Fibroblast of villous mesenchyme (primary cell): ENCODE measurements at regions not wholly inside any gene's neighbourhood (a gene's known extent, or its start where the extent isn't known, plus 50 kb on each side); places are given as distances from the start of the nearest gene placed in this dataset.

Source experiments
- DNase-seq: peaks from one replicate; pipeline ENCODE4 v3.0.0-alpha.2; 2010; ENCODE audit warnings: low read depth
- H3K4me3 ChIP-seq: 2 replicates; pipeline ENCODE4 v1.5.1; 2011; ENCODE audit warnings: low read depth, mild to moderate bottlenecking, low read length
- TF ChIP-seq, protein P1 (sequence below): IDR thresholded peaks from 2 replicates; pipeline ENCODE4 v1.5.1; 2012; ENCODE audit warnings: low read depth, mild to moderate bottlenecking, low read length; ENCODE audit not compliant: insufficient read depth

DNA sequence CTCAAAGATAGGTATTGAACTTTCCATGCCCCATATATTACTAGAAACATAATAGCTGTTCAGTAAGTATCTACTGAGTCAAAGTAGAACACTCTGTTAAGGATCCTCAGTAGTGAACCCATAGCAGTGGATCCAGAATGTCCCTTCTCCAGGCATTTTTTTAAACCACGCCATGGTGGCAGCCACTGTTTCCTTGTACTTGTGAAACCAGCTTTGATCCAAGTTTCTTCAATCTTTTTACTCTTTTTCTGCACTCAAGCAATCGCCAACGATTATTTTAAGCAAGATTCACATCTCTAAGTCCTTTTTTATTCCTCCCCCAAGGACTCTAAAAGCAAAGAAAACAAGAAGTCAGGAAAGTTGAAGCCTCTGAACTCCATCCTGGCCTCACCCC is 291.2 kb upstream of the SLC14A2 start:
- no peak for DNase-seq
- TF ChIP-seq, protein P1, sequence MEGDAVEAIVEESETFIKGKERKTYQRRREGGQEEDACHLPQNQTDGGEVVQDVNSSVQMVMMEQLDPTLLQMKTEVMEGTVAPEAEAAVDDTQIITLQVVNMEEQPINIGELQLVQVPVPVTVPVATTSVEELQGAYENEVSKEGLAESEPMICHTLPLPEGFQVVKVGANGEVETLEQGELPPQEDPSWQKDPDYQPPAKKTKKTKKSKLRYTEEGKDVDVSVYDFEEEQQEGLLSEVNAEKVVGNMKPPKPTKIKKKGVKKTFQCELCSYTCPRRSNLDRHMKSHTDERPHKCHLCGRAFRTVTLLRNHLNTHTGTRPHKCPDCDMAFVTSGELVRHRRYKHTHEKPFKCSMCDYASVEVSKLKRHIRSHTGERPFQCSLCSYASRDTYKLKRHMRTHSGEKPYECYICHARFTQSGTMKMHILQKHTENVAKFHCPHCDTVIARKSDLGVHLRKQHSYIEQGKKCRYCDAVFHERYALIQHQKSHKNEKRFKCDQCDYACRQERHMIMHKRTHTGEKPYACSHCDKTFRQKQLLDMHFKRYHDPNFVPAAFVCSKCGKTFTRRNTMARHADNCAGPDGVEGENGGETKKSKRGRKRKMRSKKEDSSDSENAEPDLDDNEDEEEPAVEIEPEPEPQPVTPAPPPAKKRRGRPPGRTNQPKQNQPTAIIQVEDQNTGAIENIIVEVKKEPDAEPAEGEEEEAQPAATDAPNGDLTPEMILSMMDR: no peak
- no peak overlapping the region for H3K4me3 ChIP-seq

DNA sequence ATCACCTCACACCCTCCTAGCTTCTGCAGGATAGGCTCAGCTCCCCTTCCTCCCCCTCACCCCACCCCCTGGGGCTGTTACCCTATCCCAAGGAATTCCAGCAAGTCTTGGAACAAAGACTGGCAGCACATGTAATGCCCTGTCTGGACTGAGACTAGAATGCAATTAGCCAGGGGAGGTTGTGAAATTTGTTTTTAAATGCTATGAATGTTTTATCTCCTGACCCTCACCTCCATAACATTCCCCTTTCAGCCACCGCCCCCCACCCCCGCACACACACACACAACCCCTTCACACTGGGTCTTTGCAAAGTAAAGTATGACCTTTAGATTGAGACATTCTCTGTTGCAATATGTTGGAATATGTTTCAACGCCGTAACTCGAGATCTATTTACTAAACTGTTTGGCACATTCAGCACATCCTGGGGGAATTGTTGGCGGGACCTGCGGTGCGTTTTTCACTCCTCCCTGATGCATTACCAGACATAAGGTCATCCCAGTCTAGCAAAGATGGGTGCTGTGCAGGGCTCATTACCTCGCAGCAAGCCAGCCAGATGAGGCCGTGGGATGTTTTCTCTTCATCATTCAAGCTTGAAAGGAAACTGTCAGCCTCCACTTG is 290.7 kb upstream of the SLC14A2 start:
- TF ChIP-seq, protein P1: no peak
- H3K4me3 ChIP-seq: no peak overlapping the region
- peak; percentile 87 for DNase-seq

DNA sequence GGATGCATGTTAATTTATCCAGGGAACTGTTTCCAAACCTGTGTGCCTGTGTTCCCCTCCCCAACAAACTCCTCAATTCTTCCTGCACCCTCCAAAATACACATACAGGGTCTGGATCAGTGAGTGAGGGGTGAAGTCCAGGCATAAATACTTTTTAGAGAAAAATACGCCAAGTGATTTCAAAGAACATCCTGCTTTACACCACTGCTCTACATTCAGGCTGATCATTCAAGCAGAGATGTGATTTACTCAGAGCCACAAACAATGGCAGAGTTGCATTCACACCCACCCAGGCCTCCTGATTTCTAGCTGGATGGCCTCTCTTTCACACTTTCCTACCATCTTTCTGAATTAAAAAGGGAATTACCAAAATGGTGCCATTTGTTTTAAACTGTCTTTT is 289.5 kb upstream of the SLC14A2 start:
- H3K4me3 ChIP-seq: no peak overlapping the region
- no peak for DNase-seq
- TF ChIP-seq, protein P1: no peak

DNA sequence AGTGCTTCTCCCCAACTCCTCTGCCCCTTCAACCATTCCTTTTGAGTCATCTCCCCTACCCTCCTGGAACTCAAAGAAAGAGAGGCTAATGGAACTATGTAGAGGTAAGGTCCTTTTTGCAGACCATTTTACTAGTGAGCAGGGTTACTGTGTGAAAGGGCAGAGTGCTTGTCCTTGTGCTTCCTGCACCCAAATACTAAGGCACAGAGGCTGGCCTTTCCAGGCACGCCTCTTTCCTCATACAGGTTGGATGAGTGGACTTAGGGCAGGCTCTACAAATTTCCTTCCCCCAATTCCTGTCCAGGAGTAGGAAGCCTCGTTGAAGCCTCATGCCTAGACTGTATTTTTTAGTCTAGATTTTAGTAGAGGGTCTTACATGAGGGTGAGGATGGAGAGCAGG is 288.8 kb upstream of the SLC14A2 start:
- DNase-seq: no peak
- TF ChIP-seq, protein P1: no peak
- no peak overlapping the region for H3K4me3 ChIP-seq

DNA sequence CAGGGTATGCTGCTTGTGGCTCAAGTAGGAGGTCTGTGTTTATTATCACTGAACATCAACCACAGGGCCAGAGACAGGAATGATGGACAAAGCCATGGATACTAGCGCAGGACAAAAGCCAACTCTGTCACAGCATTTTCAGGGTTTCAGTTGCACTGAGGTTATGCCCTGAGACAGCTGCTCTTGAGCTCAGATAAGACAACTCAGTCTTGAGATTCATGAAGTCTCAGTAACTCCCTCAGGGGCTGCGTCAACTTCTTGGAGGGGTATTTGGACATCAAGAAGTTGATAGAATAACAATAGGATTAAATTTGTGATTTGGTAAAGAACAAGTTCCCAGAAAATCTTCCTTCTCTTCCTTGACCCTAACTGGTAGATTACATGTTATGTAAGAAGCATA is 287.0 kb upstream of the SLC14A2 start:
- TF ChIP-seq, protein P1: no peak
- H3K4me3 ChIP-seq: no peak overlapping the region
- no peak for DNase-seq

DNA sequence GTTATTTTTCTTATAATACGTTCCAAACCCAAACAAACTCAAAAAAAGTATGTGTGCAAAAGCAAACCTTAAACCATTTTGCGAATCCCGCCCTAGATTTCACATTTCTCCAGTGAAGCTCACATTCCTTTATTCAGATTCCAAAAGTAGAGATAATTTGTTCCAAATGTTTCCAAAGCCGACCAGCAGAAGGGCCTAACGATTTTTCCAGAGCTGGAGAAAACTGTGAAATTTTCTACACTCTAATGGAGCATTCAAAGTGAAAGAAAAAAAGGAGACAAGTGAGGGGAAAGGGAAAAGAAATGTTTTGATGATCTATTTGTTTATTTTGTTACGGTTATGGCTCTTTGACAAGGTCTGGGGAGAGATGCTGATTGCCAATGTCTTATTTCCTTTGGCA is 286.5 kb upstream of the SLC14A2 start:
- no peak overlapping the region for H3K4me3 ChIP-seq
- DNase-seq: peak; percentile 14
- TF ChIP-seq, protein P1: no peak

DNA sequence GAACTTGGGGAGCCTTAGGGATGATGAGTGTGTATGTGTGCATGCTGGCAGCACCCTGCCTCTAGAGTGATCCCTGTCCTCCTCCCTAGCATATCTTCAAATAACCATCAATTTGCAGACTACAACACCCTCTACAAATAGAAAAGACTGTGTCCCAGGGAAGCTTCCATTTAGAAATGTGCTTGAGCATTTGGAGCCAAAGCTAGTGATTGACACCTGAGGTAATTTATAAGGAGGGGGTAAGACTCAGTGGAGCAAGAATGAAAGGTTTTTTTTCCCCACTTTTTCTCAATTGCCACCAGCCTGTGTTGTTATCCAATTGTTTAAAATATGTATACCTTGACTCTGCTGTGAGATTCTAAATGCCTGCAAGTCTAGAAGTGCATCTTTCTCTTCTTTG is 286.0 kb upstream of the SLC14A2 start:
- no peak for DNase-seq
- TF ChIP-seq, protein P1: no peak
- H3K4me3 ChIP-seq: no peak overlapping the region
